NCI-H69 (cell line): ENCODE measurements at regions not wholly inside any gene's neighbourhood (a gene's known extent, or its start where the extent isn't known, plus 50 kb on each side); places are given as distances from the start of the nearest gene placed in this dataset.
A peak's percentile ranks its signal among the peaks of the same experiment; 100 is the strongest.

Source experiments
- DNase-seq: peaks from one replicate; lab custom pipeline; 2025; lab: John Stamatoyannopoulos, UW

- peak; percentile 68 for DNase-seq
Measured at GRCh38 chr4:167290678-167291077, 56.4 kb upstream of the SPOCK3 start.

- DNase-seq = no peak
Measured at GRCh38 chr4:167308876-167309275, 74.6 kb upstream of the SPOCK3 start.

DNA sequence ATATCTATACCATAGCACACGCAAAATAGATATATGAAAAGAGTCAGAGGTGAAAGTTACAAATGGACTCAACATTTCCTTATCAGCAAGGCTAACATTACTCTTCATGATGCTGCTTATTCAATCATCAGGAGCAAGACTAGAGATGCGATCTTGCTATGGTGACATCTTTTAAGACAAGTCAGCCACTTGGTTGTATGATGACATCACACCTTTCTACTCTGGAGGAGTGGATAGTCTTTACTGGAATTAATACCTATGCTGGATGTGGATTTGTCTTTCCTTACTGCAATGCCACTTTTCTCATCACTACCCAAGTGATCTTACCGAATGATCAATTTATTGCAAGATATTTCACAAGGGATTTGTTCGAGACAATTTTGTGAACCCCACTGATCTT is 87.0 kb upstream of the SPOCK3 start:
- no peak for DNase-seq

DNA sequence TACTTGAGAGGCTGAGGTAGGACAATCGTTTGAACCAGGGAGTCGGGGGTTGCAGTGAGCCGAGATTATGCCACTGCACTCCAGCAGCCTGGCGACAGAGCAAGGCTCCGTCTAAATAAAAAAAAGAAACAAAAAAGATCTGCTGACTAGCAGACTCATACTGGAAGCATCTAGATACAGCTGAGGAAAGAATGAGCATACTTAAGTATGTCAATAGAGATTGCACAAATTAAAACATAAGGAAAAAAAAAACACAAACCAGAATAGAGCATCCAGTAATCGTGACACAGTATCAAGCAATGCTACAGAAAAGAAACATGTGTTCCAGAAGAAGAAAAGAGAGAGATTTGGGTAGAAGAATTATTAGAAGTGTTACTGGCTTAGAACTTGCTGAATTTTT is 105.5 kb upstream of the SPOCK3 start:
- no peak for DNase-seq

DNA sequence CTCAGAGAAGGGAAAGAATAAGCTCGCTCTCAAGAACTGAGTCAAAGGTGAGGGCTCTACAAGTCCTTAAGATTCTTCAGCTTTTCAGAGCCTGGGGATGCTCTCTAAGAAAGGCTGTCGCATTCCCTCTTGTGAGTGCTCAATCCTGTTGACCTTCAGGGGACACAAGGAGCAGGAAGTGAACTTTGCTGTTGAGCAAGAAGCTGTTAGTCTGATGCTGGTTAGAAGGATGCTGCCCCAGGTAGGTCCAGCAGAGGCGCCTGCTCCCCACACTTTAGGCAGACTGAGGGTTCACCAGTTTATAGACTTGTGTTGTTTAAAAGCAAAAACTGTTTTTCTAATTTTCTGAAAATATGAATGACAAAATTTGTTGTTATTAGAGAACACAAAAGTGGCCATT is 125.4 kb upstream of the SPOCK3 start:
- DNase-seq = no peak

GRCh38 chr4:167379076-167379835 is 145.0 kb upstream of the SPOCK3 start:
- DNase-seq = no peak

DNA sequence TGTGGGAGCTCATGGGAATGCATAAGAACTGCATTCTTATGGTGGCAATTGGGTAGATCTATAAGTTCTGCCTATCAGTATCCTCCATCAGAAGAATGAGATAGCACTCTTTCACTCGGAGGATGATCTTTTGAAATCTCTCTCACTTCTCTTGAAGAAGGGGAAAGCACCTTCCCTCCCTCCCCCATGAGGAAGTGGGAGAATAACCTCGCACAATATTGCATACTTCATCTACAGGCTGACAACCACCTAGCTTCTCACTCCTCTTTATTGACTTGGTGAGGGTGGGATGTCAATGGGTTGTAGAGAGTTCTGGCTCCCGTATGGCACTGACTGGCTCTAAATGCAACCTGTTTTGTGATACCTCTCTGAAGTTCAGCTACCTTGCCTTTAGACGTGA is 146.7 kb upstream of the SPOCK3 start:
- DNase-seq = no peak

GRCh38 chr4:167383291-167383690 is 149.0 kb upstream of the SPOCK3 start:
- no peak for DNase-seq

- no peak for DNase-seq
Measured at GRCh38 chr4:167397586-167397985, 163.3 kb upstream of the SPOCK3 start.

DNA sequence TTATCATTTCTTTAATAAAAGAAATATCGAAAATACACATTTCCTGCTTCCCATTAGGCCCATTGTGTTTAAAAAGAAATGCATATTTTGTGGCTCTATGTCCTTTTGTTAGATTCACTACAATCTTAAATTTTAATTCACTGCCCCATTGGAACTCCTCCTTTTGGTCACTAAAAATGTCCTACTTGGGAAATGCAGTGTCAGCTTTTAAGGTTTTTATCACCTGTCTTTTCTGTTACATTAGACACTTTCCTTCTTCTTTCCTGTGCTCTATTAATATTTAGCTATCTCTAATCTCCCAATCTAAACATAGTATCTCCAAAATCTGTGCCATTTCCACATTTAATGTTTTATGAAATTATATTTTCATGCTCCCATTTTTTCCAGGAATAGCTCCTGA is 164.9 kb upstream of the SPOCK3 start:
- DNase-seq = no peak

- no peak for DNase-seq
Measured at GRCh38 chr4:167406181-167406580, 171.9 kb upstream of the SPOCK3 start.

DNA sequence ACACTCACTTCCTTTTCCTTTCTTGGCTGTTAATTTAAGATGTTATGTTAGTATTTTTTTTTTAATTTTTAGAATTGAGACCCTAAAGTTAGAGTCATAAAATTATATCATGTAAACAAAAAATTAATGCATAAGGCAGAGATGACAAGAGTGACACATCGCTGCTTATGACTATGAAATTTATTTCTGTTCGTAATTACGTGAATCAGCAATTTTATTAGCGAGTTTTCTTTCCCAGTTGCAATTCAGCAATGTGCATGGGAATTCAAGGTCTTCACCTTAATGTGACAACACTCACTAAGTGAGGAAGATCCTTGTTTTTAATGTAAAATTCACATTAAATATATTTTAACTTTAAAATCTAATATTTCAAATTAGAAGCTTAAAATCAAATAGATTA is 181.2 kb upstream of the SPOCK3 start:
- no peak for DNase-seq

DNA sequence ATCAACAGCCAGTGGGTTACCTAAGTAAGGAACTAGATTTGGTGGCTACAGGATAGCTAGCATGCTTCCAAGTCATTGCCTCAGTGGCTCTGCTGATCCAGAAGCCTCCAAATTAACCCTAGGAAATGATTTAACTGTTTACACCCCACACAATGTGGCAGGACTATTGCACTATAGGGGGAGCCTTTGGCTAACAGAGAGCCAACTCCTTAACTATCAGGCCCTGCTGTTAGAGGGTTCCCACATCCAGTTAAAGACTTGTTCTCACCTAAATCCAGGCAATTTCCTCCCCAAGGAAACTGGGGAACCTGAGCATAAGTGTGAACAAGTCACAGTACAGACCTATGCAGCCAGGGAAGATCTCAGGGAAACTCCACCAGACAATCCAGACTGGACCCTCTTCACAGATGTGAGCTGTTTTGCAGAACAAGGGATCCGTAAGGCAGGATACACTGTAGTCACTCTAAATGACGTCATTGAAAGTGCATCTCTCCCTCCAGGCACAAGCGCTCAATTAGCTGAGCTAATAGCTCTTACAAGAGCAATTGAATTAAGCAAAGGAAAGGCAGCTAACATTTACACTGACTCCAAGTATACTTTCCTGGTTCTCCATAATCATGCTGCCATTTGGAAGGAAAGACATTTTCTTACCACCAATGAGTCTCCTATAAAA is 185.3 kb upstream of the SPOCK3 start:
- peak; percentile 10 for DNase-seq

GRCh38 chr4:167421201-167421600 is 186.9 kb upstream of the SPOCK3 start:
- DNase-seq = no peak

DNA sequence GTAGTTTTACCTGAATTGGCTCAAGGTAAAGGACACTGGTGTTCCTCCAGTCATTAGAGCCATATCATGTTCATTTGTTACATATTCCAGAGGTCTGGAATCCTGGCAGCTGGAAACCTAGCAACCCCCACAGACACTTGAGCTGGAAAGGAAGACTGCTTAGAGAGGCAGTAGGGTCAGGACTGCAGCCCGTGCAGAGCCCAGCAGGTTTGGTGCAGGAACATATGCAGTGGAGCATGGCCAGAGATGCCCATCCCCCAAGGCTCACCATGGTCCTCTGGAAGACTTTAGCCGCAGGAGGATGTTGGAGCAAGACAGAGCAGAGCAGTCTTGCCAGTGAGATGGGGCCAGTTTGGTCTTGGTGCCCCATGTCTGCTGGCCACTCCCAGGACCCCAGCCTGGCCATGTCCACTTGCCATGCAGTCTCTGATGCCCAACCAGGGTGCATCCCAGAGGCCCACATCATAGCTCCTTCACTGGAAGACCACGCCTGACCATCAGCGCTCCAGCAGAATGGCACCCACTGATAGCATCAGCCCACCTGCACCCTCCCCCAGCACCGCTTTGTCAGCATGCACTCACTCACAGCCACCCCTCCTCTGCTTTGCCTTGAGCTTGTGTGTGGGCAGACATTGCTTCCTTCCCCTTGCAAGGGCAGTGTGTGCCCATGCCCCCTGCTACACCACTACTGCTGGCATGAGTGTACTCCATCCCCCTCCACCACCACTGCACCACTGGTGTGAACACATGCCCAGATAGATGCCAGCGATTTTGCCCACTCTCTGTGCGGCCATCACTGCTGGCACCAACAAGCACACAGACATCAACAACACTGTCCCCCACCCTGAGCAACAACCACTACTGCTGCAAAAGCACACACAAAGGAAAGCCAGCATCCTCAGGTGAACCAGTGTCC is 190.3 kb upstream of the SPOCK3 start:
- DNase-seq = no peak

DNA sequence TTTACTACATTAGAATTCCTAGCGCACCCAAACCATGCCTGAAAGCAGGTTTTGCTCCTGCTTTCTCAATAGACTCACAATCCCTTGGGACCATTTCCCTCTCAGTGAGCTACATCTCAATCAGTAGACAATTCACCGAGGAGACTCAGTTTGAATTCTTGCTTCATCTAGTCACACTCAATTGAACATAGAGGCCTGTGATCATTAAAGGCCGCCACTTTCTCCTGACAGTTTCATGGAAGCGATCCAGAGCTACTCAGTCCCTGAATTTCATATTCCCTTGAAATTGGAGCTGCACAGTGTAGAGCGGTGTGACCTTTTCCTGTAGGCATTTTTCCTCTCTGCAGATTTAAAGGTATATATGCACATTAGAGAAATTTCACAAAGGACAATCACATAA is 193.9 kb upstream of the SPOCK3 start:
- DNase-seq = peak; percentile 76

- DNase-seq = no peak
Measured at GRCh38 chr4:167431371-167431770, 197.1 kb upstream of the SPOCK3 start.

- no peak for DNase-seq
Measured at GRCh38 chr4:167435786-167436185, 201.5 kb upstream of the SPOCK3 start.

DNA sequence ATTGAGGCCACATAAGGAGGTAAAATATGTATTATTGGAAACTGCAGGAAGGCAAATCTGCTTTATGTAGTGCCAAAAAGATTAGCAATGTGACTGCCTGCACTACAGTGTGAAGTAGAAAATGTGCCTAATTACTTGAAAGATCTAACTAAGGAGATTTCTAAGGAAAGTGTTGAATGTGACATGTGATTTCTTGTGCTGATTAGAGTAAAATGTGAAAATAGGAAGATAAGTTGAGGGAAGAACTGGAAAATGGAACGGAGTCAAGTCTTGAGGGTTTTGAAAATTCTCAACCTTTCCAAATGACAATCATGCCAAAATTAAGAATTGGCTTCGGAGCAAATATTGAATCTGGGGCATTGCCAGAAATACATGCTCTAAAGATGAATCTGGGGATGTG is 209.5 kb upstream of the SPOCK3 start:
- DNase-seq = no peak

DNA sequence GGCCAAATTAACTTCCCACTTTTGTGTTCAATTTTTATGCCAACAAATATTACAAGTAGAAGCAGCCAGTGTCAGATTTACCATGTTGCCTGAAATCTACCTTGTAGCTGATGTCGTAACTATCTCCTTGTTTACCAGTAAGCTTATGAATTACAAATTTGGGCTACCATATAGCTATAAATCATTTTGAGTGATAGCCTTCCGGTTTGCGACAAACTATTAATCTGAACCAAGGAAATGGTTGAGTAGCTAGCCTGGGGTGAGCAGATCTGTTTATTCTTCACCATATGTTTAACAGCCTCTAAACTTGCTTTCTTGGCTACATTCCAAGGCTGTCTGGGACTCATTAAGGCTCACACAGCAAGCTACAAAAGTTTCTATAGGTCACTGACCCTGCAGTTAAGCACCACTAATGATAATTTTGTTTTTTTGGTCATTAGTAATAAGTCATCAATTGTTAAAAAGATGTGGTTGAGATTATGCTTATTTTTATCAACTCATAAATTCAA is 218.7 kb upstream of the SPOCK3 start:
- DNase-seq = peak; percentile 30

- no peak for DNase-seq
Measured at GRCh38 chr4:167456619-167457018, 222.3 kb upstream of the SPOCK3 start.

DNA sequence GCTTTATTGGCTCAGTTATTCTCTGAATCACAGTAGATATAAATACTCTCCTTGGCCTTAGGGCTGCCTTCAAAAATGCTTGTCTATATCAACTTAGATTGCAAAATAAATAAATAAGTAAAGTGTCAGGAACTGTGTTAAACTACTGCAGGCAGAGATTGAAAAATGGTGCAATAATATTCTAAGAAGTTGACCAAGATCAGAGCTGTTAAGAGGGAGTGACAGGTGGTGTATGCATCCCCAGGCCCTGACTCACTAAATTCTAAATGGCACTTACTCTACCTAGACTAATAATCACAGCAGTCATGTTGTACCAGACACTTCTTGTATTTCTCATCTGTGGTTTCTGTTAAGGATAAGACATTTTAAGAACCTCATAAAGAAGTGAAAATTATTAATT is 235.1 kb upstream of the SPOCK3 start:
- no peak for DNase-seq

DNA sequence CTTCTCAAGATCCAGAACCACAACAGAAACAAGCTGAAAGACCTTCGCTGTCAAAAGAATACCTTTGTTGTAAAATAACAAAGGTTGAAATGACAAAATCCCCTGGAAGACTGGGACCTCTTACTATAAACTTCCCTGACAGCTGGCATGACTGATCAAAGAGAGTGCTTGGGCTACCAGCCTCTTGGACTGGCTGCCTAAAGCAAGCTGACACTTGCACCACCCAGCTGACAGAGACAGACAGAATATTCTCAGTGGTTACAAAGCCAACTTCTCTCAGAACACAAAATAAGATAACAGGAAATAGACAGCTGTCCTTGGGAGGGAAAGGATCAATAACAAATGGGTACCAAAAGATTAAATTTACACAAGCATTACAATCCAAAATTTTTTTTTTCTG is 241.7 kb upstream of the SPOCK3 start:
- DNase-seq = no peak
